ENCODE measurements at regions not wholly inside any gene's neighbourhood (a gene's known extent, or its start where the extent isn't known, plus 50 kb on each side); places are given as distances from the start of the nearest gene placed in this dataset.

DNA sequence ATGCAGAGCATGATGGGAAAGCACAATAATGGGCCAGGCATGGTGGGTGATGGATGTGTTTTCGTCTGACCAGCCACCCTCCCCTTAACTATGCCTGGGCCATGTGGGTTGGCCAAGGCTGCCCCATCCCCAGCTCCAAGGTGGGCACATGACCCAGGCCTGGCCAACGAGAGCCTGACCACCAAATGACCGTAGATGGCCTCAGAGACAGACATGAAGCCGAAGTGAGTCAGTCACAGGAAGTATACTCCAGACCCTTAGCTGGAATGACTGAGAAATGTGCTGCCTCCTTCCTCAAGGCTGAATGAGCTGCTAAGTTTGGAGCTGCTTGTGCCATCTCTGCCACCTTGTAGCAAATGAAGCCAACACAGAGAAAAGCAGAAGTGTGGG lies 233.6 kb downstream of the BCL11B start:
- H3K9me3 ChIP-seq: no peaks in the 10 kb centered on the region
- ATAC-seq (ENCODE audit: insufficient number of reproducible peaks, low FRiP score, low read depth) (peak; percentile 11), DNase-seq (ENCODE audit: low spot score) (no peak)
- H3K27ac ChIP-seq: peak overlapping the region in 1 of 2 donors; percentile 48
- no peak for TF ChIP-seq CTCF (IDR thresholded peaks at IDR 0.05)
- H3K27me3 ChIP-seq (replicated peaks; ENCODE audit: insufficient read depth): no peaks in the 10 kb centered on the region
- no peaks in the 10 kb centered on the region for H3K36me3 ChIP-seq
- peaks cover 15 to 37% of the 10 kb centered on the region in 2 donors for H3K4me1 ChIP-seq (ENCODE audit: control insufficient read depth in 1 of 2, low read depth in 2 of 2)
- H3K4me3 ChIP-seq: no peak overlapping the region

- DNase-seq (ENCODE audit: low spot score): no peak
- Histone ChIP-seq H3K4me1 (ENCODE audit: control insufficient read depth in 1 of 2, low read depth in 2 of 2) (peaks cover 15 to 37% of the 10 kb centered on the region in 2 donors), H3K27ac (no peak overlapping the region), H3K9me3 (no peaks in the 10 kb centered on the region), H3K27me3 (replicated peaks; ENCODE audit: insufficient read depth) (no peaks in the 10 kb centered on the region), H3K36me3 (no peaks in the 10 kb centered on the region), H3K4me3 (no peak overlapping the region)
- ATAC-seq (ENCODE audit: insufficient number of reproducible peaks, low FRiP score, low read depth): no peak
- no peak for TF ChIP-seq CTCF (IDR thresholded peaks at IDR 0.05)
These were observed 232.5 kb downstream of the BCL11B start for GRCh38 chr14:99039331-99040041.

DNA sequence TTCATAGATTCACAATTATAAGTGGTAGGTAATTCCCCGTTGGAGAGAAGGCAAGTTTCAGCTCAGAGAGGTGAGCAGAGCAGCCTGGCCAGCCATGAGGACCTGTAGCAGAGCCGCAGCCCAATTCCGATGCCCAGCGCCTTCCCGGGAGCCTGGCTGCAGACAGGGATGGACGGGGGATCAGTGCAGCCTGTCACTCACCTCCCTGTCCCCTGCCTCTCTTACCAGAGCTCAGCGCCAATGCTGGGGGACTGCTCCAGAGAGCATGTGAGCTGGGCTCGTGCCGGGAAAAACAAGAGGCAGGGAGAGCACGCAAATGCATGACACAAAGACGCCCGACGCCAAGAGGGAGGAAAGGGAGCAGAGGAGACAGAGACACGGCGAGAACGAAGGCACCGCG lies 231.9 kb downstream of the BCL11B start:
- H3K36me3 ChIP-seq: no peaks in the 10 kb centered on the region
- no peak overlapping the region for H3K27ac ChIP-seq
- TF ChIP-seq CTCF (IDR thresholded peaks at IDR 0.05): no peak
- no peak for DNase-seq (ENCODE audit: low spot score)
- H3K4me3 ChIP-seq: no peak overlapping the region
- peaks cover 15 to 34% of the 10 kb centered on the region in 2 donors for H3K4me1 ChIP-seq (ENCODE audit: control insufficient read depth in 1 of 2, low read depth in 2 of 2)
- H3K9me3 ChIP-seq: no peaks in the 10 kb centered on the region
- H3K27me3 ChIP-seq (replicated peaks; ENCODE audit: insufficient read depth): no peaks in the 10 kb centered on the region
- no peak for ATAC-seq (ENCODE audit: insufficient number of reproducible peaks, low FRiP score, low read depth)

DNA sequence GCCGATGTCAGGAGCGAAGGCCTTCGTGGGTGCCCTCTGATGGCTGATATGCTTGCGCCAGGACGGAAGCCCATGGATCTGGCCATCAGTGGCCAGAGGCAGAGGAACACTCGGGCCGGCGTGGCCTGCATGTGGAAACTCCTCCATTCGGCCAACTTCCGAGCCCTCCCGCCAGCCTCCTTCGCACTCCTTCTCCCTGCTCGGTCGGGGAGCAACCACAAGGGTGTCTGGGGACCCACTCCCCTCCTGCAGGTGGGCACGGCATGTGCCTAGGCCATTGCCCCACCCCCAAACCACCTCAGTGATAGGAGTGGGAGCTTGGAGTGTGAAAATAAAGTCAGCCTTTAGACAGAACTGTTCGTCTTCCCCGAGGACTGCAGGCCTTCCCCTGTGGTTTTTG lies 231.3 kb downstream of the BCL11B start:
- TF ChIP-seq CTCF (IDR thresholded peaks at IDR 0.05): no peak
- no peaks in the 10 kb centered on the region for H3K36me3 ChIP-seq
- no peaks in the 10 kb centered on the region for H3K9me3 ChIP-seq
- no peaks in the 10 kb centered on the region for H3K27me3 ChIP-seq (replicated peaks; ENCODE audit: insufficient read depth)
- H3K4me1 ChIP-seq (ENCODE audit: control insufficient read depth in 1 of 2, low read depth in 2 of 2): peaks cover 8 to 27% of the 10 kb centered on the region in 2 donors
- ATAC-seq (ENCODE audit: insufficient number of reproducible peaks, low FRiP score, low read depth) (no peak), DNase-seq (ENCODE audit: low spot score) (no peak)
- H3K4me3 ChIP-seq: no peak overlapping the region
- no peak overlapping the region for H3K27ac ChIP-seq

DNA sequence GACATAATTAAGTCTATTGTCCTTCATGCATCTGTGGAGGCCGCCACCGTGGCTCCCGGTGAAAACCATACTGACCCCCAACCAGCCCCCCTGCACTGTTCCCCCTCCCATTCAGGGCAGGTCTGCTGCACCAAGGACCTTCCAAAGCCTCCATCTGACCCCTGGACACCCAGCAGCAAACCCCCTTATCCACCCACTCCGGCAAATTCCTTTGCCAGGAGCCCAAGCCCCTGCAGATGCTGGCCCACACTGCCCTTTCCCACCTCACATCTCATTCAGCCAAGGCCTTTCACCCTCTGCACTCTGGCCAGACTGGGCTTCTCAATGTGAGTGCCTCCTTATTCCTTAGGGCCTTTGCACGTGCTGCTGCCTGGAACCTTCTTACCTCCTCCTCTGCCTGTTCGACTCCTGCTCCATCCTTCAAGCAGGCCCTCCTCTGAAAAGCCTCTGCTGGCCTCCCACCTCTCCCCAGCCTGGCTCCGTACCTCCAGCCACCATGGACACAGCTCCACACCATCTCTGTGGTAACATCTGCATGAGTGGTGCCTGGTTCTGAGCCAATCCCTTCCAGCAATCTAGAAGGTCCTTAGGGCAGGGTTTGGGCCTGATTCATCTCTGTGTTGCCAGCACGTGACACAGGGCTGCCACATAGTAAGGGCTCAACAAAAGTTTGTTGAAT lies 230.7 kb downstream of the BCL11B start:
- Histone ChIP-seq H3K4me3 (no peak overlapping the region), H3K27me3 (replicated peaks; ENCODE audit: insufficient read depth) (no peaks in the 10 kb centered on the region), H3K4me1 (ENCODE audit: control insufficient read depth in 1 of 2, low read depth in 2 of 2) (peaks cover 5 to 24% of the 10 kb centered on the region in 2 donors), H3K36me3 (no peaks in the 10 kb centered on the region), H3K9me3 (no peaks in the 10 kb centered on the region), H3K27ac (no peak overlapping the region)
- DNase-seq (ENCODE audit: low spot score) (no peak), ATAC-seq (ENCODE audit: insufficient number of reproducible peaks, low FRiP score, low read depth) (no peak)
- no peak for TF ChIP-seq CTCF (IDR thresholded peaks at IDR 0.05)
